Endothelial cell of umbilical vein (primary cell): ENCODE measurements at regions not wholly inside any gene's neighbourhood (a gene's known extent, or its start where the extent isn't known, plus 50 kb on each side); places are given as distances from the start of the nearest gene placed in this dataset.

Source experiments
- EZH2 ChIP-seq: IDR thresholded peaks from 2 replicates; pipeline ENCODE4 v1.6.1; 2012; ENCODE audit warnings: borderline replicate concordance, low read depth, mild to moderate bottlenecking, moderate library complexity, low read length, inconsistent platforms; ENCODE audit not compliant: severe bottlenecking
- GATA2 ChIP-seq: IDR thresholded peaks from 2 replicates; pipeline ENCODE4 v1.7.0; 2011; ENCODE audit warnings: low read depth, mild to moderate bottlenecking, moderate library complexity, mixed read lengths, low read length; ENCODE audit not compliant: insufficient read length, insufficient read depth
- POLR2A ChIP-seq: IDR thresholded peaks from 2 replicates; pipeline ENCODE4 v1.6.1; 2012; ENCODE audit warnings: low read depth, mild to moderate bottlenecking, control low read depth, low read length
- POLR2AphosphoS5 ChIP-seq: IDR thresholded peaks from 2 replicates; pipeline ENCODE4 v1.6.1; 2012; ENCODE audit warnings: low read depth, mild to moderate bottlenecking, control low read depth, low read length, moderate library complexity; ENCODE audit not compliant: insufficient read depth
- TF ChIP-seq, protein P1 (sequence below), 2 donors: IDR thresholded peaks; 1 replicate in 1 of 2; 2 replicates in 1 of 2; pipeline ENCODE4 v1.5.1; 2011; ENCODE audit warnings: low read length in 2 of 2, mild to moderate bottlenecking in 2 of 2, moderate library complexity in 2 of 2, control low read depth in 1 of 2, inconsistent platforms in 1 of 2, low read depth in 1 of 2; ENCODE audit not compliant: insufficient read depth in 1 of 2; ENCODE audit errors: extremely low read depth in 1 of 2
- TF ChIP-seq, protein P2 (sequence below): IDR thresholded peaks from 2 replicates; pipeline ENCODE4 v1.6.1; 2011; ENCODE audit not compliant: insufficient read depth, insufficient read length

DNA sequence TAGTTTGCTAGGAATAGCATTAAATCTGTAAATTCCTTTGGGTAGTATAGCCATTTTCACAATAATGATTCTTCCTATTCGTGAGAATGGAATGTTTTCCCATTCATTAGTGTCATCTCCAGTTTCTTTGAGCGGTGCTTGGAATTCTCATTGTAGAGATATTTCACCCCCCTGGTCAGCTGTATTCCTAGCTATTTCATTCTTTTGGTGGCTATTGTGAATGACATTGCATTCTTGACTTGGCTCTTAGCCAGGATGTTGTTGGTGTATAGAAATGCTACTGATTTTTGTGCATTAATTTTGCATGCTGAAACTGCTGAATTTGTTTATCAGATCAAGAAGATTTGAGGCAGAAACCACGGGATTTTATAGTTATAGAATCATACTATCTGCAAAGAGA, 690.5 kb upstream of the ALCAM start:
- TF ChIP-seq, protein P1, sequence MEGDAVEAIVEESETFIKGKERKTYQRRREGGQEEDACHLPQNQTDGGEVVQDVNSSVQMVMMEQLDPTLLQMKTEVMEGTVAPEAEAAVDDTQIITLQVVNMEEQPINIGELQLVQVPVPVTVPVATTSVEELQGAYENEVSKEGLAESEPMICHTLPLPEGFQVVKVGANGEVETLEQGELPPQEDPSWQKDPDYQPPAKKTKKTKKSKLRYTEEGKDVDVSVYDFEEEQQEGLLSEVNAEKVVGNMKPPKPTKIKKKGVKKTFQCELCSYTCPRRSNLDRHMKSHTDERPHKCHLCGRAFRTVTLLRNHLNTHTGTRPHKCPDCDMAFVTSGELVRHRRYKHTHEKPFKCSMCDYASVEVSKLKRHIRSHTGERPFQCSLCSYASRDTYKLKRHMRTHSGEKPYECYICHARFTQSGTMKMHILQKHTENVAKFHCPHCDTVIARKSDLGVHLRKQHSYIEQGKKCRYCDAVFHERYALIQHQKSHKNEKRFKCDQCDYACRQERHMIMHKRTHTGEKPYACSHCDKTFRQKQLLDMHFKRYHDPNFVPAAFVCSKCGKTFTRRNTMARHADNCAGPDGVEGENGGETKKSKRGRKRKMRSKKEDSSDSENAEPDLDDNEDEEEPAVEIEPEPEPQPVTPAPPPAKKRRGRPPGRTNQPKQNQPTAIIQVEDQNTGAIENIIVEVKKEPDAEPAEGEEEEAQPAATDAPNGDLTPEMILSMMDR (IDR thresholded peaks at IDR 0.05; ENCODE audit: extremely low read depth in 1 of 2, insufficient read depth in 1 of 2, low read depth in 1 of 2, low read length in 2 of 2) = no peak
- TF ChIP-seq EZH2 = no peak
- TF ChIP-seq POLR2A = no peak
- no peak for TF ChIP-seq POLR2AphosphoS5
- no peak for TF ChIP-seq GATA2
- TF ChIP-seq, protein P2, sequence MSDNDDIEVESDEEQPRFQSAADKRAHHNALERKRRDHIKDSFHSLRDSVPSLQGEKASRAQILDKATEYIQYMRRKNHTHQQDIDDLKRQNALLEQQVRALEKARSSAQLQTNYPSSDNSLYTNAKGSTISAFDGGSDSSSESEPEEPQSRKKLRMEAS = no peak
